DOHH2 (cell line): ENCODE measurements at regions not wholly inside any gene's neighbourhood (a gene's known extent, or its start where the extent isn't known, plus 50 kb on each side); places are given as distances from the start of the nearest gene placed in this dataset.

Source experiments
- EZH2phosphoT487 ChIP-seq: fragments of 200-600 bp; sonication (generic); IDR thresholded peaks from 2 replicates; pipeline ENCODE4 v1.6.1; 2017; ENCODE audit warnings: borderline replicate concordance, mild to moderate bottlenecking, antibody characterized with exemption, low read length, moderate library complexity, mixed read lengths
- TF ChIP-seq, protein P1 (sequence below): fragments of 200-600 bp; sonication (generic); IDR thresholded peaks from one replicate; pipeline ENCODE4 v1.5.1; 2014; ENCODE audit warnings: antibody characterized with exemption, mild to moderate bottlenecking, low read depth, low read length; ENCODE audit not compliant: poor library complexity, severe bottlenecking

DNA sequence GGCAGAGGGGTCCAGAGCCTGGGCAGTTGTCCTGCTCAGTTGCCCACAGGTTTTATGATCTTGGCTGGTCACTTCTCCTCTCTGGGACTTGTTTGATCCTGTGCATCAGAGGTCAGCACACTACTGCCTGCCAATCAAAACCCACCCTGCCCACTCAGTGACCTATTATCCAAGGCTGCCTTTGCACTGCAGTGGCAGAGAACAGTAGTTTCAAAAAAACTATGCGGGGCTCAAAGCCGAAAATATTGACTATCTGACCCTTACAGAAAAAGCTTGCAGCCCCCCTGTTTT, 218.2 kb downstream of the CYP26B1 start:
- TF ChIP-seq, protein P1, sequence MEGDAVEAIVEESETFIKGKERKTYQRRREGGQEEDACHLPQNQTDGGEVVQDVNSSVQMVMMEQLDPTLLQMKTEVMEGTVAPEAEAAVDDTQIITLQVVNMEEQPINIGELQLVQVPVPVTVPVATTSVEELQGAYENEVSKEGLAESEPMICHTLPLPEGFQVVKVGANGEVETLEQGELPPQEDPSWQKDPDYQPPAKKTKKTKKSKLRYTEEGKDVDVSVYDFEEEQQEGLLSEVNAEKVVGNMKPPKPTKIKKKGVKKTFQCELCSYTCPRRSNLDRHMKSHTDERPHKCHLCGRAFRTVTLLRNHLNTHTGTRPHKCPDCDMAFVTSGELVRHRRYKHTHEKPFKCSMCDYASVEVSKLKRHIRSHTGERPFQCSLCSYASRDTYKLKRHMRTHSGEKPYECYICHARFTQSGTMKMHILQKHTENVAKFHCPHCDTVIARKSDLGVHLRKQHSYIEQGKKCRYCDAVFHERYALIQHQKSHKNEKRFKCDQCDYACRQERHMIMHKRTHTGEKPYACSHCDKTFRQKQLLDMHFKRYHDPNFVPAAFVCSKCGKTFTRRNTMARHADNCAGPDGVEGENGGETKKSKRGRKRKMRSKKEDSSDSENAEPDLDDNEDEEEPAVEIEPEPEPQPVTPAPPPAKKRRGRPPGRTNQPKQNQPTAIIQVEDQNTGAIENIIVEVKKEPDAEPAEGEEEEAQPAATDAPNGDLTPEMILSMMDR, result no peak
- no peak for TF ChIP-seq EZH2phosphoT487
